SJCRH30 (cell line): ENCODE measurements at regions not wholly inside any gene's neighbourhood (a gene's known extent, or its start where the extent isn't known, plus 50 kb on each side); places are given as distances from the start of the nearest gene placed in this dataset.
A peak's percentile ranks its signal among the peaks of the same experiment; 100 is the strongest.

ENCODE experiments used
- DNase-seq, 2 experiments: peaks; one replicate each; pipeline ENCODE4 v3.0.0-alpha.2; 2015 to 2020
- H3K27ac ChIP-seq: fragments of 250-450 bp; sonication (Bioruptor Pico); 2 replicates; pipeline ENCODE4 v1.5.1; 2020; ENCODE audit warnings: mild to moderate bottlenecking, moderate library complexity
- H3K27me3 ChIP-seq: fragments of 250-450 bp; sonication (Bioruptor Pico); 2 replicates; pipeline ENCODE4 v1.5.1; 2020; ENCODE audit warnings: mild to moderate bottlenecking, moderate library complexity
- H3K36me3 ChIP-seq: fragments of 250-450 bp; sonication (Bioruptor Pico); 2 replicates; pipeline ENCODE4 v1.5.1; 2020; ENCODE audit warnings: mild to moderate bottlenecking, moderate library complexity
- H3K4me1 ChIP-seq: fragments of 250-450 bp; sonication (Bioruptor Pico); 2 replicates; pipeline ENCODE4 v1.5.1; 2020; ENCODE audit warnings: mild to moderate bottlenecking, moderate library complexity
- H3K4me3 ChIP-seq: fragments of 250-450 bp; sonication (Bioruptor Pico); 2 replicates; pipeline ENCODE4 v1.5.1; 2020; ENCODE audit warnings: mild to moderate bottlenecking, moderate library complexity
- H3K9me3 ChIP-seq: fragments of 250-450 bp; sonication (Bioruptor Pico); replicated peaks from 2 replicates; pipeline ENCODE4 v1.5.1; 2020; ENCODE audit warnings: mild to moderate bottlenecking, moderate library complexity

DNA sequence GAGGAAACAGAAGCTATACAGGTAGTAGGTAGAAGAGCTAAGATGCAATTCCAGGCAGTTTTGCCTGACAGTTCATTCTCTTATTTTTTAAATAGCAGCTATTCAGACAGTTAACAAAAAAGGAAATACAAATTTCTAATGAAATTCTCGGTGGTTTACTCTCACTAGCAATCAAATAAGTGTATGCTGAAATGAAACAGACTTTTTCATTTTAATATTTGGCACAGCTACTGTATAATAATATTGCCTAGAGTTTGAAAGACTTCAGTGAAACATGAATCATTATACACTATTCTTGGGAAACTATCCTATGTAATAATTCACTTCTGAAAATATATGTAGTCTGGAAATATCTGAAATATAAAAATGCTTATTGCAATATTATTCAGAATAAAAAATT lies 463.2 kb upstream of the AGTR1 start:
- no peaks in the 10 kb centered on the region for H3K36me3 ChIP-seq
- H3K4me1 ChIP-seq: no peaks in the 10 kb centered on the region

DNA sequence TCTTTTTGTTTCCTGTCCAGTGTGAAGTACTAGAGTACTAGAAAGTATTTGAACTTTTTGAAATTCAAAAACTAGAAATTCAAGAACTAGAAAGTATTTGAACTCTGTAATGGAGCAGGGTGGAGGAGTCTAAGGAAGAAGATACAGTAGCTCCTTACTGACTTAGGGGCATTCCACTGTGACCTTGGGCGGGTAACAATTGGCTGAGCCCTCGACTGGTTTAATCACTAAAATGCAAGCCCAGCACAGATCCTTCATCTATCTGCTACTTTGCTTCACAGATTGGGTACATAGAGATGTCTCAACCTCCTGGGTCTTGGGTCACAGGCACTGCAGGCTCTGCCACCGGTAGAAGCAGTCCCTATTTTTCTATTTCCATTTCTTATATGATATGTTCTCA lies 462.1 kb upstream of the AGTR1 start:
- Histone ChIP-seq H3K27me3 (no peaks in the 10 kb centered on the region), H3K36me3 (no peaks in the 10 kb centered on the region), H3K27ac (no peak overlapping the region), H3K4me3 (no peak overlapping the region), H3K4me1 (no peaks in the 10 kb centered on the region), H3K9me3 (no peaks in the 10 kb centered on the region)
- DNase-seq: no peak

More for the DNA sequence above, 463.2 kb upstream of the AGTR1 start:
- H3K4me3 ChIP-seq: no peak overlapping the region
- H3K27me3 ChIP-seq: no peaks in the 10 kb centered on the region
- H3K27ac ChIP-seq: no peak overlapping the region
- H3K9me3 ChIP-seq: no peaks in the 10 kb centered on the region
- no peak for DNase-seq

DNA sequence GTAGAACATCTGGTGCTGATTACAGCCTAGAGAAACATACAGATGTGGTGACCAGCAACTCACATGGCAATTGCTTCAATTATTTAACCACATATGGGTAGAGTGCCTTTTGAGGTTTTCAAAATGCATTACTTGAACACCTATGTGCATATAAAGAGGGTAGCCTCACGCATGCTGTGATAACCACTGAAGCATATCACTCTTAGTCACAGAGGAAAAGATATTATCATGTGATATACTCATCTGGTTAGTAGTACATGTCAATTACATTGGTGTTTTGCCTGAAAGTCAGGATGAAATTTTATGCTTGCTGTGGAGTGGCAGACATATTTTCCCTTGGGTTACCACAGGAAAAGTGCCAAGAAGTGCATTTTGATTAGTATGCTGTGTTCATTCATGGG lies 459.3 kb upstream of the AGTR1 start:
- Histone ChIP-seq H3K9me3 (no peaks in the 10 kb centered on the region), H3K36me3 (no peaks in the 10 kb centered on the region), H3K27me3 (no peaks in the 10 kb centered on the region), H3K27ac (no peak overlapping the region), H3K4me3 (no peak overlapping the region), H3K4me1 (no peaks in the 10 kb centered on the region)
- DNase-seq: no peak

DNA sequence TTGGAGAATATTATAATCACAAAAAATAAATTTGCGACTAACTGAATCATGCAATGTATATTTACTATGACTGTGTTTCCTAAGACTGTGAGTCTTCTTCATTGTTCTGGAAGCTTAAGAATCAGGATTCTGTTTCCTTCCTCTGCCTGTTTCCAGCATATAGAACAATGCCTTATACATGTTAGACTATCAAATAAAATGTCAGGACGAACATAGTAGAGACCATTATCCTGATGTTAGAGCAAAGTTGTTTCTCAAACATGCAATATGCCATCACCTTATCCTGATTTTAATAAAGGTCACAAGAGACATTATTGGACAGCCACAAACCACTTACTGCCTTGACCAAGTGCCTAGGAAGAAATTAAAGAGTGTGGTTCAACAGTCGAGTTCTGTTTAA lies 457.4 kb upstream of the AGTR1 start:
- no peak for DNase-seq
- H3K36me3 ChIP-seq: no peaks in the 10 kb centered on the region

DNA sequence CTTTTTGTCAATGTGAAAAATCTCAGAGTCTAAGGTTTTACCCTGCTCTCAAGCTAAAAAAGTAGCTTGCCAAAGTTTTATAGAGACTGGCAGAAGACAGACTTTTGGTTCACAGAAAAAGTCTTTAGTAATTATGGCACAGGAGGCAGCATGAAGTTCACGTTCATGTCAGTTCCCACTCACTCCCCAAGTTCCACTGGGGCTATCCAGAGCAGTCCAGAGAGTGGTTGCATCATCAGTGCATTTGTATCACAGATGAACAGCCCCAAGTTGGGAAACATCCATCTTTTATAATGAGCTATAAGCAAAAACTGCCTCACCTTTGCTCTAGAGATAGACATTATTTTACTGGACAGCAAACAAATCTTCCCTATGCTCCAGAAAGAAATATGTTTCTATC lies 454.1 kb upstream of the AGTR1 start:
- no peak overlapping the region for H3K4me3 ChIP-seq
- no peaks in the 10 kb centered on the region for H3K36me3 ChIP-seq
- H3K4me1 ChIP-seq: no peaks in the 10 kb centered on the region
- DNase-seq: no peak
- no peaks in the 10 kb centered on the region for H3K9me3 ChIP-seq
- no peaks in the 10 kb centered on the region for H3K27me3 ChIP-seq
- no peak overlapping the region for H3K27ac ChIP-seq

More for the DNA sequence above, 457.4 kb upstream of the AGTR1 start:
- Histone ChIP-seq H3K27me3 (no peaks in the 10 kb centered on the region), H3K4me3 (no peak overlapping the region), H3K27ac (no peak overlapping the region), H3K4me1 (no peaks in the 10 kb centered on the region), H3K9me3 (no peaks in the 10 kb centered on the region)

DNA sequence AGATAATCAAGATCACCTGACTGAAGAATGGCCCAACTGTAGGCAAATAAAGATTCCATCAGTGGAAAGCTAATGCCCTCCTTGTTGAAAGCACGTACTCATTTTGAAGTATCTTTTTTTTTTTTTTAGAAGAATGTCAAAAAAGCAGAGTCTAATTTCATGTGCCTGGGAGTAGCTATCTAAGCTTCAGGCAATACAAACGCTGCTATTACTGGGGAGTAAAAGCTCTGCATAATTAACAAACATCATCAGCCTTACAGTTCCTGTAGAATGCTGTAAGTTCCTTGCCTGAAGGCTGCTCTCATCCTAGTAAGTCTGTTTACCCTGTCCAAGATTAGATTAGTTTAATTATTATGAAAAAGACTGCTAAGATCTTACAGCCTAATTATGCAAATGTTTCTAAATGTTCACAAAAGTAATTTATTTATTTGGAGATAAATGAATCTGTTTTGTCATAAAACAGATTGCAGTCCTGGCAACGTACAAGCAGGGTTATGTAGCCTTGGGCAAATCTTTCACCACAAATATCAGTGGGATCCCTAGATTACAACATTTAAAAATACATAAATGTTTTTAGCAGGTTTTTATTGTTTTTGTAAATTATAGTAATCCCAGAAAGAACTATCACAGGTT lies 451.3 kb upstream of the AGTR1 start:
- no peaks in the 10 kb centered on the region; the same call in 1 of the 2 replicates for H3K9me3 ChIP-seq
- no peaks in the 10 kb centered on the region for H3K36me3 ChIP-seq
- no peak overlapping the region for H3K4me3 ChIP-seq
- no peak for DNase-seq
- H3K27ac ChIP-seq: no peak overlapping the region
- no peaks in the 10 kb centered on the region for H3K4me1 ChIP-seq
- no peaks in the 10 kb centered on the region for H3K27me3 ChIP-seq

DNA sequence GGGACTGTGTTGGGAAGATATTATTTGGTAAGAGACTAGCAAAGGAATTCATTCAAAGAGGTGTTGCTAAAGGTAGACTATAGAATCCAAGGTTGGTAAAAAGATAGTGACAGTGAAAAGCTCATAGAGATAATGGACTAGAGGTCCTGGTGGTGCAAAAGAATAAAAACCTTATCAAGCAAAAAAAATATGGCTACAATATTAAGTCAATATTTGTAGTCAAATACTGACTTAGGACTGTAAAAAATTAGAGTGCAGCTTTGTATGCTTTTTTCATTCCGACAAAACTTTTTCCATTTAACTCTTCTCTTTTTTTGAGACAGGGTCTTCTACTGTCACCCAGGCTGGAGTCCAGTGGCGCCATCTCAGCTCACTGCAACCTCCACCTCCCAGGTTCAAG lies 444.0 kb upstream of the AGTR1 start:
- H3K4me1 ChIP-seq: peaks cover 11% of the 10 kb centered on the region; the same call in 1 of the 2 replicates
- no peak overlapping the region for H3K4me3 ChIP-seq
- no peak overlapping the region for H3K27ac ChIP-seq
- H3K9me3 ChIP-seq: no peaks in the 10 kb centered on the region; the same call in 1 of the 2 replicates
- no peaks in the 10 kb centered on the region for H3K27me3 ChIP-seq
- no peak for DNase-seq
- no peaks in the 10 kb centered on the region for H3K36me3 ChIP-seq

DNA sequence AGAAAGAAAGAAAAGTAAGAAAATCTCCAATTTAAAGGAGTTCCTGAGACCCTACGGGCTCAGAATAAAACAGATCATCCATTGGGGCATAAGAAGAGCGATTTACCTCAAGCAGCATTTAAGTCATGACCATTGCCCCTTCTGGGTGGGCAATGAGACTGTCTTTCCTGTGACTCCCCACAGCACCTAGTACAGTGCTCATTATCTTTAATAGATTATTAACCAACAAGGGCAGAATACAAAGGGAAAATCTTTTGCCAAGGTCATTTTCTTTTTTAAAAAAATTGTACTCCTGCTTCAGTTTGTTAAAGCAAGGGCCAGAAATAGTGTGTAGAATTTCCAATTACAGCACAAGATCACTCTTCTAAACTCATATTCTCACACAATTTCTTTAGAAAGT lies 443.3 kb upstream of the AGTR1 start:
- Histone ChIP-seq H3K36me3 (no peaks in the 10 kb centered on the region), H3K27ac (no peak overlapping the region), H3K9me3 (no peaks in the 10 kb centered on the region; the same call in 1 of the 2 replicates), H3K4me1 (peaks cover 11% of the 10 kb centered on the region; the same call in 1 of the 2 replicates), H3K27me3 (no peaks in the 10 kb centered on the region), H3K4me3 (no peak overlapping the region)
- no peak for DNase-seq

DNA sequence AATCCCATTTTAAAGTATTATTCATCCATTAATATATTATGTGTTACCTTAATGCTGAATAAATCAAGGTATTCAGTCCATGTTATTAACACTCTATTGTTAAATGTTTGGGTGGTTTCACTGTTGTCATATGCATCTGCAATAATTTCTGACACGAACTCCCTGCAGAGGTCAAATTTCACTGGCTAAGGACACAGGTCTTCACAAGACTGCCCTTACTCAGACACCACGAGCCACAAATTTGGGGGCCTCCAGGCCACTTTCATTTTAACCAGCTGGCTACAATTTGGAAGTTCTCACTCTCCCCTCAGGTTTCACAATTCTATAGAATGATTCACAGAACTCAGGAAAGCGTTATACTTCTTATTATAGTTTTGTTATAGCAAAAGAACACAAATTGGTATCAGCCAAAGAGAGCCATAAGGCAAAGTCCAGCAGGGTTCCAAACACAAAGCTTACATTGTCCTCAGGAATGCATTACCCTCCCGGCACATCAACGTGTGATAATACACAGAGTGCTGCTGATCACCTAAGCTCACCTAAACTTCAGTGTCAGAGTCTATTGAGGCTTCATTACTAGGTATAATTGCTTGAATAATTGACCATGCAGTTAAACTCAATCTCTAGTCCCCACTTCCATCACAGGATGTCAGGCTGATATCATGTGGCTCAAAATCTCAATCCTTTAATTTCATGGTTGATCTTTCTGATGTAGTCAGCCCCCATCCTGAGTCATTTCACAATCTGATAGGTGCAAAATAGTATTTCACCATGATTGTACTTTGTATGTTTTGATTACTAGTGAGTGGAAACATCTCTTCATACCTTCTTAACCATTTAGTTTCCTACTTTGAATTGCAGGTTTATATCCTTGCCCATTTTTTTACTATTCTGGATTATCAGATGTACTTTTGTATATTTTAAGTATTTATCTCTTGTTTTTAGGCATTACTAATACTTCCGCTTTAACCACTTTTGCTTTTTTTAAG lies 441.4 kb upstream of the AGTR1 start:
- Histone ChIP-seq H3K27me3 (no peaks in the 10 kb centered on the region), H3K9me3 (no peaks in the 10 kb centered on the region), H3K27ac (peak overlapping the region; percentile 47), H3K4me3 (no peak overlapping the region), H3K4me1 (peaks cover 11% of the 10 kb centered on the region; the same call in 1 of the 2 replicates), H3K36me3 (no peaks in the 10 kb centered on the region)
- peak in 1 of 2 experiments; percentile 35 for DNase-seq

DNA sequence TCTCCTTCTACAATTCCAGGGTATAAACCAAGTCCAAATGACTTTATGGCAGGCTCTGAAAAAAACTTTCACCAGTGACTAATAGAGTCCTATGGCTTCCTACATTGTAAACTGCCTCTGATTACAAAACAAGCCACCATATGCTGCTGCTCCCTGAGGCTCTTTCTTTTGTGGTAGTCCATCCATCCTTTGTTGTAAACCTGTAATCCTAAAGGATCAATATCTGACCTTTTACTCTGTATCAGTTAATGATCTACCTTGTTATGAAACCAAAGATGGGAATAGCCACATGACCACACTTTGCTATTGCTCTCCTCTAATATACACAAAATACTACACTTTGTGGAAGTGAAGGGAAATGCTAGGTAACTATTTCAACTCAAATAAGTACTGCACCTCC lies 434.7 kb upstream of the AGTR1 start:
- Histone ChIP-seq H3K4me3 (no peak overlapping the region), H3K27me3 (no peaks in the 10 kb centered on the region), H3K4me1 (no peaks in the 10 kb centered on the region), H3K36me3 (no peaks in the 10 kb centered on the region), H3K9me3 (no peaks in the 10 kb centered on the region), H3K27ac (no peak overlapping the region)
- no peak for DNase-seq

DNA sequence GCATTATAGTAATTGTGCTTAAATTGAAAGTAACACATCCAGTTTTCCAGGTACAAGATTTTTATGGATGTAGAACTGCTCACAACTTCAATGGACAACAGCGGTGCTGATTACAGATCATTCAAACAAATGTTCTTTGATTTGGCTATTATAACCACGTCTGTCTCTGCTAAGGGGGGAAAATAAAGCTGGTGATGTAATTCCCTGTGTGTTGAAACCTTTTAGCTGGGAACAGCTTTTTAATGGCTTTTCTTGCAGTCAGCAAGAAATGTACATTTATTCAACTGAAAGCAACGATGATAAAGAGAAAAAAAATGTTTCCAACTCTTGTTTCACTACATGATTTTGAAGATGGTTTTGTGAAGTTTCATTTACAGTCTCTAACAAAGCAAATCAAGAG lies 431.9 kb upstream of the AGTR1 start:
- H3K9me3 ChIP-seq: no peaks in the 10 kb centered on the region
- H3K36me3 ChIP-seq: no peaks in the 10 kb centered on the region
- DNase-seq: no peak
- H3K4me3 ChIP-seq: no peak overlapping the region
- no peaks in the 10 kb centered on the region for H3K27me3 ChIP-seq
- H3K4me1 ChIP-seq: peaks cover 15% of the 10 kb centered on the region
- no peak overlapping the region for H3K27ac ChIP-seq

DNA sequence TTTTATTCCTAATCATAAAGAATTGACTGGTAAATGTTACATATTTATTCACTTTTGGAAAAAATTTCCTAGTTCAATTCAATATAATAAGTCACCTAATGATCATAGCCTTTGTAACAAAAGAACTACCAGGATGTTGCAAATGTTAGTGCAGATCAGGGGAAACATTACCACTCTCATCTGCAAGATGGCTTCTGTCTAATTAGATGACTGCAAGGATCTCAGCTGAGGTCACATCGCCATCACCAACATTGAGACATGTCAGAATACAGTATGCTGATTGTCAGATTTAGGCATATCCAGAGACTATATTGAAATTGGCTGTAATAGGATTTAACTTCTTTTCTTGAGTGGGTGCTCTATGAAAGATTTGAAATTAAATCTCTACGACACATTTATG lies 431.4 kb upstream of the AGTR1 start:
- no peaks in the 10 kb centered on the region for H3K27me3 ChIP-seq
- peaks cover 15% of the 10 kb centered on the region for H3K4me1 ChIP-seq
- no peak overlapping the region for H3K4me3 ChIP-seq
- H3K9me3 ChIP-seq: no peaks in the 10 kb centered on the region
- no peaks in the 10 kb centered on the region for H3K36me3 ChIP-seq
- DNase-seq: no peak
- H3K27ac ChIP-seq: no peak overlapping the region

DNA sequence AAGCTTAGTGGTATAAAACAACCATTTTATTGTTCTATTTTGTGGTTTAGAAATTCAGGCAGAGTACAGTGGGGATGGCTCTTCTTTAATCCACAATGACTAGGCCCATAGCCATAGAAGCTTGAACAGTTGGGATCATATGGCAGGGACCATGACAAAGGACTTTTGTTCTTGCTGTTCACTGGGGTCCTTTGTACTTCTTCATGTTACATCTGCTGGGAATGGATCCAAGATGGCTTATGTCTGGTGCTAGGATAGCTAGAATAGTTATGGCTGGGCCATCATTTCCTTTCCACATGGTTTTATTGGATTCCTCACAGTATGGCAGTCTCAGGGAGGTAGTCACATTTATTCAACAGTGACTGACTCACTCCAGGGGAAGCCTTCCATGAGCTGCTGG lies 427.9 kb upstream of the AGTR1 start:
- H3K36me3 ChIP-seq: no peaks in the 10 kb centered on the region
- H3K27me3 ChIP-seq: no peaks in the 10 kb centered on the region
- H3K4me1 ChIP-seq: peaks cover 15% of the 10 kb centered on the region
- peak overlapping the region; percentile 57 for H3K27ac ChIP-seq
- H3K4me3 ChIP-seq: no peak overlapping the region
- H3K9me3 ChIP-seq: no peaks in the 10 kb centered on the region
- peak; percentile 78 to 94 for DNase-seq

DNA sequence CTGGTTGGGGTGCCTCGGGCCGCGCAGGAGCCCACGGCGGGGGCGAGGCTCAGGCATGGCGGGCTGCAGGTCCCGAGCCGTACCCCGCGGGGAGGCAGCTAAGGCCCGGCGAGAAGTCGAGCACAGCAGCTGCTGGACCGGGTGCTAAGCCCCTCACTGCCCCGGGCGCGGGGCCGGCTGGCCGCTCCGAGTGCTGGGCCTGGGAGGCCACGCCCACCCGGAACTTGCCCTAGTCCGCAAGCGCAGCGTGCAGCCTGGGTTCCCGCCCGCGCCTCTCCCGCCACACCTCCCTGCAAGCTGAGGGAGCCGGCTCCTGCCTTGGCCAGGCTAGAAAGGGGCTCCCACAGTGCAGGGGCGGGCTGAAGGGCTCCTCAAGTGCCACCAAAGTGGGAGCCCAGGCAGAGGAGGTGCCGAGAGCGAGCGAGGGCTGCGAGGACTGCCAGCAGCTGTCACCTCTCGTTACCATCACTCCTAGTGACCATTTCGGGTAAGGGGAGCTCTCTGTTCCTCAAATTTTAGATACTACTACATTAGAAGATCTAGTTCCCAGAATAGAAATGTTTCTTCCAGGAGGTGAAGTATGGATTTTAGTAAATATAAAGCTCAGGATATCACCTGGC lies 417.0 kb upstream of the AGTR1 start:
- no peaks in the 10 kb centered on the region for H3K36me3 ChIP-seq
- H3K9me3 ChIP-seq: no peaks in the 10 kb centered on the region
- H3K27me3 ChIP-seq: no peaks in the 10 kb centered on the region
- no peak overlapping the region for H3K4me3 ChIP-seq
- DNase-seq: no peak
- H3K4me1 ChIP-seq: no peaks in the 10 kb centered on the region
- H3K27ac ChIP-seq: no peak overlapping the region

DNA sequence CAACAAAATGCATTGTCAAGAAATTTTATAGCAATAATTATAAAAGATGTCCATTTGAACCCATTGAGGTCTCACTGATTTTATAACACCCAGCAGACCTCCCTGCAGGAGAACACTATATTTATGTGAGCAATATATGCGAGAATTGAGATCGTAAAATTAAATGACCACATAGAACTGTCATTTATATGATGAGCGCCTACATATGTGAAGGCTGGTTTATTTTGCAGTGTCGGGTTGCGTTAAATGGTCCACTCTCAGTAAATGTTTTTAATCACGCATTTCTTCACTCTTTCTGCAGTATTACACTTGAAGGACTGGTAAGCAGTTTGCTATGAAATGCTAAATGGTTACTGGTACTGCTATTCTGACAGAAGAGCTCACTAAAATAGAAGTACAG lies 408.5 kb upstream of the AGTR1 start:
- H3K4me3 ChIP-seq: no peak overlapping the region
- no peaks in the 10 kb centered on the region for H3K36me3 ChIP-seq
- no peak overlapping the region for H3K27ac ChIP-seq
- no peaks in the 10 kb centered on the region for H3K27me3 ChIP-seq
- H3K9me3 ChIP-seq: no peaks in the 10 kb centered on the region
- no peaks in the 10 kb centered on the region for H3K4me1 ChIP-seq
- DNase-seq: no peak
